Stomach (tissue), 8 donors: ENCODE measurements at regions not wholly inside any gene's neighbourhood (a gene's known extent, or its start where the extent isn't known, plus 50 kb on each side); places are given as distances from the start of the nearest gene placed in this dataset.

Source experiments
- DNase-seq, 2 donors: peaks; one replicate each; pipeline versions ENCODE4 v3.0.0 to v3.0.0-alpha.2; 2013 to 2019
- H3K27ac ChIP-seq, 5 donors: fragments of 200-600 bp in 4 of 5; sonication (generic) in 4 of 5; one replicate each; pipeline ENCODE4 v1.5.1; 2013 to 2019; ENCODE audit warnings: mild to moderate bottlenecking in 1 of 5, moderate library complexity in 1 of 5
- H3K27me3 ChIP-seq, 3 donors: fragments of 200-600 bp; sonication (generic); one replicate each; pipeline ENCODE4 v1.5.1; 2017 to 2019; ENCODE audit warnings: mixed run types in 1 of 3
- H3K36me3 ChIP-seq, 4 donors: fragments of 200-600 bp; sonication (generic); 1 replicate in 3 of 4; 2 replicates in 1 of 4; pipeline ENCODE4 v1.5.1; 2016 to 2019
- H3K4me1 ChIP-seq, 4 donors: fragments of 200-600 bp; sonication (generic); one replicate each; pipeline ENCODE4 v1.5.1; 2016 to 2019
- H3K4me3 ChIP-seq, 4 donors: fragments of 200-600 bp; sonication (generic) in 3 of 4; one replicate each; pipeline ENCODE4 v1.5.1; 2016 to 2019; ENCODE audit warnings: mild to moderate bottlenecking in 1 of 4
- H3K9me3 ChIP-seq, 4 donors: fragments of 200-600 bp; sonication (generic); one replicate each; pipeline ENCODE4 v1.5.1; 2016 to 2019
- EP300 ChIP-seq: sonication (generic); formaldehyde crosslinking; IDR thresholded peaks from one replicate; pipeline ENCODE4 v1.6.1; 2017; ENCODE audit warnings: antibody characterized with exemption
- POLR2A ChIP-seq, 4 donors: fragments of 450-650 bp; IDR thresholded peaks; one replicate each; pipeline ENCODE4 v1.6.1; 2016; ENCODE audit warnings: antibody characterized with exemption in 4 of 4, control low read depth in 2 of 4, mild to moderate bottlenecking in 1 of 4, moderate library complexity in 1 of 4
- POLR2AphosphoS5 ChIP-seq, 3 donors: sonication (generic); formaldehyde crosslinking; IDR thresholded peaks; one replicate each; pipeline ENCODE4 v1.6.1; 2016; ENCODE audit warnings: antibody characterized with exemption in 3 of 3
- WGBS, 5 donors: extraction: QIAGEN DNeasy Blood & Tissue Kit in 3 of 5; methylation state at CpG; one replicate each; pipeline versions ENCODE4 v1.1.5 to v1.1.7; 2013 to 2018; 5-methylcytosine and 5-hydroxymethylcytosine counted together
- intact Hi-C: fragments of 100-400 bp; cut with DNase I; formaldehyde crosslinking; loops from one replicate; pipeline ENCODE4 v1.15.1; 2023; ENCODE audit warnings: low total_unique reads
- TF ChIP-seq, protein P1 (sequence below), 7 experiments: fragments of 450-650 bp in 4 of 7; fragments of 200-600 bp in 3 of 7; sonication (generic) in 3 of 7; IDR thresholded peaks; one replicate each; pipeline ENCODE4 v1.5.1; 2016 to 2019; ENCODE audit warnings: antibody characterized with exemption in 7 of 7, control low read depth in 2 of 7, mild to moderate bottlenecking in 1 of 7
- donor health status: healthy with polysubstance abuse.
- donor health status: Bipolar disorder and iron deficiency.
- donor health status: healthy.

DNA sequence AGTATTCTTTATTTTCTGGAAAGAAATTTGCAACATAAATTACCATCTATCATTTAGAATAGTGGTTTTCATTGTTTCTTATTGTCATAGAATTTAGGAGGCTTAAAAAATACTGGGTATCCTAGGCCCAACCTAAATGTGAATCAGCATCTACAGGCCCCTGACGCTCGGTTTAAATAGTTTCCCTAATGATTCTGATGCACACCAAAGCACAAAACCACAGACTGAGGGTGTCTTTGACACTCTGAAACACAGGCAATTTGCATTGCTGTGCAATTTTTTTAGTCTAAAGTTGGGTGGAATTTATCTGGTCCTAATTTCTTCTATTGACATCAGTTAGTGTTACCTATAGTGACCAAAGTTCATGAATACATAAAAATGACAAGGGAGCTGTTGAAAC, 87.6 kb upstream of the SSTR1 start:
- no peaks in the 10 kb centered on the region for H3K27me3 ChIP-seq
- H3K27ac ChIP-seq, result no peak overlapping the region
- intact Hi-C loops, result no loop called here
- no peaks in the 10 kb centered on the region for H3K36me3 ChIP-seq
- TF ChIP-seq POLR2AphosphoS5 (IDR thresholded peaks at IDR 0.05) (no peak), POLR2A (IDR thresholded peaks at IDR 0.05) (no peak)
- no peaks in the 10 kb centered on the region for H3K9me3 ChIP-seq
- WGBS, 5 donors, result 82 to 96% (median 86%) methylated on average over 2 of the region's 2 CpGs
- H3K4me3 ChIP-seq, result no peak overlapping the region
- H3K4me1 ChIP-seq, result no peaks in the 10 kb centered on the region
- no peak for DNase-seq

DNA sequence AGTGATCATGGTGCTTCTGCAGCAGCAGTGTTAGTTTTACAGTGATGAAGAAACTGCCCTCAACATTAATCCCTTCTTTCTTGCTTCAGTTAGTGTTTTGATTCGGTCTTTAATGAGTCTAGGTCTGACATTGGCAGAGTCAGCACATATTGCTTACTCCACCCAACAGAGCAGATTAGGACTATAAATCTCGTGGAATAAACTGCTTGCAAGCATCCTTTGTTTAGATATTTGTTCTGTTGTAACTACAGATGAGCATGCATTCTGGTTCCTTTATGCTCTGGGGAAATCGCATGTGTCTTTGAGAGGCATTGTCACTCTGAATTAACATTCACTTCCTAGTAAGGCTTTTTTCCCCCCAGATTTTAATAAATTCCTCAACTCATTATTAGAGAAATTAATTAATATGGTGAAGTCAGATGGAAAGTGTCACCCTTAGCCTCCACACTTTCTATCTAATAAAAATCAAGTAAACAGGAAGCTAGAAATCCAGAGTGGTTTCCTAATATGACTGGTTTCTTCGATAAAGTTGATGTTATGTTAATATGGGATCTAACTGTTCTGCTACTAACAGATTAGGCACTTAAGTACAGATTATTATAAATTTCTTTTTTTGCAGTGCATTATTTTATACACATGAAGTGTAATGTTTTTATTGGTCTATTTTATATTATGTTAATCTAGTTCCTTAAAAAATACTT, 86.2 kb upstream of the SSTR1 start:
- H3K9me3 ChIP-seq, result no peaks in the 10 kb centered on the region
- H3K36me3 ChIP-seq, result no peaks in the 10 kb centered on the region
- TF ChIP-seq, protein P1, sequence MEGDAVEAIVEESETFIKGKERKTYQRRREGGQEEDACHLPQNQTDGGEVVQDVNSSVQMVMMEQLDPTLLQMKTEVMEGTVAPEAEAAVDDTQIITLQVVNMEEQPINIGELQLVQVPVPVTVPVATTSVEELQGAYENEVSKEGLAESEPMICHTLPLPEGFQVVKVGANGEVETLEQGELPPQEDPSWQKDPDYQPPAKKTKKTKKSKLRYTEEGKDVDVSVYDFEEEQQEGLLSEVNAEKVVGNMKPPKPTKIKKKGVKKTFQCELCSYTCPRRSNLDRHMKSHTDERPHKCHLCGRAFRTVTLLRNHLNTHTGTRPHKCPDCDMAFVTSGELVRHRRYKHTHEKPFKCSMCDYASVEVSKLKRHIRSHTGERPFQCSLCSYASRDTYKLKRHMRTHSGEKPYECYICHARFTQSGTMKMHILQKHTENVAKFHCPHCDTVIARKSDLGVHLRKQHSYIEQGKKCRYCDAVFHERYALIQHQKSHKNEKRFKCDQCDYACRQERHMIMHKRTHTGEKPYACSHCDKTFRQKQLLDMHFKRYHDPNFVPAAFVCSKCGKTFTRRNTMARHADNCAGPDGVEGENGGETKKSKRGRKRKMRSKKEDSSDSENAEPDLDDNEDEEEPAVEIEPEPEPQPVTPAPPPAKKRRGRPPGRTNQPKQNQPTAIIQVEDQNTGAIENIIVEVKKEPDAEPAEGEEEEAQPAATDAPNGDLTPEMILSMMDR (IDR thresholded peaks at IDR 0.05), result no peak
- no peak overlapping the region for H3K4me3 ChIP-seq
- H3K27ac ChIP-seq, result no peak overlapping the region
- H3K27me3 ChIP-seq, result no peaks in the 10 kb centered on the region
- H3K4me1 ChIP-seq, result no peaks in the 10 kb centered on the region
- intact Hi-C loops, result no loop called here
- 39 to 62% (median 52%) methylated on average over 4 of the region's 4 CpGs for WGBS, 5 donors
- DNase-seq, result no peak

DNA sequence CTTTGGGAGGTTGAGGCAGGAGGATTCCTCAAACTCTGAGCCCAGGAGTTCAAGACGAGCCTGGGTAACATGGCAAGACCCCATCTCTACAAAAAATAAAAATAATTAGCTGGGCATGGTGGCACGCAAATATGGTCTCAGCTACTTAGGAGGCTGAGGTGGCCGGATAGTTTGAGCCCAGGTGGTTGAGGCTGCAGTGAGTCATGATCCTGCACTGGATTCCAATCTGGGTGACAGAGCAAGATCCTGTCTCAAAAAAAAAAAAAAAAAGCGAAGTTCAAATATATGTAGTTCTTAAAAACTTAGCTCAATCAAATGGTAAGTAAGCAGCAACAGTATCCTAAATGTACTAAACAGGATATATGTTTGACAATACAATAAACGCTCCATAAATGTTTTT, 85.5 kb upstream of the SSTR1 start:
- DNase-seq, result no peak
- Histone ChIP-seq H3K36me3 (no peaks in the 10 kb centered on the region), H3K4me1 (no peaks in the 10 kb centered on the region), H3K4me3 (no peak overlapping the region), H3K27ac (no peak overlapping the region), H3K27me3 (no peaks in the 10 kb centered on the region), H3K9me3 (no peaks in the 10 kb centered on the region)
- WGBS, 5 donors, result 86 to 94% (median 91%) methylated on average over 5 of the region's 5 CpGs
- TF ChIP-seq POLR2AphosphoS5 (IDR thresholded peaks at IDR 0.05) (no peak), EP300 (no peak), POLR2A (IDR thresholded peaks at IDR 0.05) (no peak)
- TF ChIP-seq, protein P1 (IDR thresholded peaks at IDR 0.05), result no peak
- intact Hi-C loops, result no loop called here

DNA sequence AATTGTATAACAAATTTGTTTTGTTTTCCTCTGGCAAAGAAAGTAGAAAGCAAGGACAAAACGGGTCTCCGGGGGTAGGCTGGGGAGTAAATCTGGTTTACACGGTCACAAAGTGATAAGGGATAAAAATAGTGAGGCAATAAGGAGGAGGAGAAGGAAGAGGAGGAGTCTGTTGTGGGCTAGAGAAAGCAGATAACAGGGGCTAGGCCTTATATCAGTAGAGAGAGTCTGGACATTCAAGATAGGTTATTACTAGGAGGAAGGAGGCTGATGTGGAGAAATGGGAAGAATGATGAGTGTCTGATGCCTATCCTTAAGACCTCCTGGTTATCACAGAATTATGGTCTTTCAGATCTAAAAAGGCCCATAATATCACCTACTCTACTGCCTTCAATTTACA, 83.2 kb upstream of the SSTR1 start:
- Histone ChIP-seq H3K36me3 (no peaks in the 10 kb centered on the region), H3K9me3 (no peaks in the 10 kb centered on the region), H3K27me3 (no peaks in the 10 kb centered on the region), H3K4me3 (no peak overlapping the region), H3K4me1 (no peaks in the 10 kb centered on the region), H3K27ac (peak overlapping the region in 1 of 5 donors; percentile 15)
- TF ChIP-seq POLR2A (IDR thresholded peaks at IDR 0.05) (no peak), EP300 (no peak), POLR2AphosphoS5 (IDR thresholded peaks at IDR 0.05) (no peak)
- TF ChIP-seq, protein P1 (IDR thresholded peaks at IDR 0.05), result no peak
- 14 to 41% (median 21%) methylated on average over 3 of the region's 3 CpGs for WGBS, 5 donors
- intact Hi-C loops, result no loop called here
- no peak for DNase-seq

DNA sequence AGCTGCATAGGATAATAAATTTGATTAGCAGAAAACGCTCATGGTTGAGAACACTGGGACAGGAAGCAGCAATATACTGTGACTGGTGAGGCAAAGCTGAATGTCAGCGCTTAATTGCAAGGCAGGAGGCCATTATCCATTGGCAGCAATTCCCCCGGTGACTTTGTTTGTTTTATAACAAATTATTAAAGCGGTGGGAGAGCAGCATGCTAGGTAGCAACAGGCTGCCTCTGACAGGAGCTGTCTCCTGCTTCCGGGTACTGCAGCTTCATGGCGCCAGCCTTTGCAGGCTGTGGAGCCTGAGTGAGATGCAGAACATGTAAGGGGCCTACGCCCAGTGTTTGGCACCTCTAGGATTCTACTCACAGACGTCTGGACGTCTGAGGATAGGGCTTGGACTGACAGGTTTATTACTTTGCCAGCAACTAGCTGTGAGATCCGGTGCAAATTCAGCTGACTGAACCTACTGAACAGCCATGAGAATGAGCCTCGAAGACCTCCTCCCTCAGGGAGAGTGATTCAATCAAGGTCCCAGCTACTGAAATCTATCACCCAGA, 82.1 kb upstream of the SSTR1 start:
- no peak overlapping the region for H3K4me3 ChIP-seq
- DNase-seq, result peak in 1 of 2 donors; percentile 52
- WGBS, 5 donors, result 37 to 48% (median 46%) methylated on average over 11 of the region's 11 CpGs
- no peaks in the 10 kb centered on the region for H3K9me3 ChIP-seq
- H3K27me3 ChIP-seq, result no peaks in the 10 kb centered on the region
- TF ChIP-seq, protein P1 (IDR thresholded peaks at IDR 0.05), result no peak
- TF ChIP-seq EP300 (no peak), POLR2AphosphoS5 (IDR thresholded peaks at IDR 0.05) (no peak), POLR2A (IDR thresholded peaks at IDR 0.05) (no peak)
- H3K4me1 ChIP-seq, result no peaks in the 10 kb centered on the region
- peak overlapping the region in 2 of 5 donors; percentile 15 to 52 for H3K27ac ChIP-seq
- intact Hi-C loops, result no loop called here
- H3K36me3 ChIP-seq, result no peaks in the 10 kb centered on the region
